Lower lobe of right lung (tissue), 2 donors: ENCODE measurements at regions not wholly inside any gene's neighbourhood (a gene's known extent, or its start where the extent isn't known, plus 50 kb on each side); places are given as distances from the start of the nearest gene placed in this dataset.
"Not testable (repeated sequence)": the region's sequence is repeated elsewhere in the genome, so short reads cannot be mapped to it uniquely, and the experiment has no call there.

ENCODE experiments used
- ATAC-seq, 2 donors: fragments of 200-7000 bp; cut with Tn5 transposase; one replicate each; pipeline ENCODE4 v1.9.1; 2020 to 2022; ENCODE audit warnings: mild to moderate bottlenecking in 2 of 2, moderate library complexity in 2 of 2
- DNase-seq: peaks from one replicate; pipeline ENCODE4 v3.0.0-alpha.2; 2020
- H3K27ac ChIP-seq: fragments of 200-600 bp; one replicate; pipeline ENCODE4 v1.8.0; 2022
- H3K27me3 ChIP-seq: fragments of 200-600 bp; one replicate; pipeline ENCODE4 v1.8.0; 2022; ENCODE audit warnings: low read depth
- H3K36me3 ChIP-seq: fragments of 200-600 bp; one replicate; pipeline ENCODE4 v1.8.0; 2022; ENCODE audit warnings: mild to moderate bottlenecking
- H3K4me1 ChIP-seq: fragments of 200-600 bp; one replicate; pipeline ENCODE4 v1.8.0; 2022
- H3K4me3 ChIP-seq: fragments of 200-600 bp; one replicate; pipeline ENCODE4 v1.8.0; 2022; ENCODE audit warnings: mild to moderate bottlenecking
- H3K9me3 ChIP-seq: fragments of 200-600 bp; one replicate; pipeline ENCODE4 v1.8.0; 2022
- intact Hi-C: fragments of 100-400 bp; cut with DNase I; formaldehyde crosslinking; loops from one replicate; pipeline ENCODE4 v1.11.0; 2022
- TF ChIP-seq, protein P1 (sequence below): fragments of 200-600 bp; IDR thresholded peaks from one replicate; pipeline ENCODE4 v1.8.0; 2022; ENCODE audit warnings: antibody characterized with exemption, mild to moderate bottlenecking
- donor health status: DM: no; HTN: yes; CAD: no; lungs with severe emphysema.

DNA sequence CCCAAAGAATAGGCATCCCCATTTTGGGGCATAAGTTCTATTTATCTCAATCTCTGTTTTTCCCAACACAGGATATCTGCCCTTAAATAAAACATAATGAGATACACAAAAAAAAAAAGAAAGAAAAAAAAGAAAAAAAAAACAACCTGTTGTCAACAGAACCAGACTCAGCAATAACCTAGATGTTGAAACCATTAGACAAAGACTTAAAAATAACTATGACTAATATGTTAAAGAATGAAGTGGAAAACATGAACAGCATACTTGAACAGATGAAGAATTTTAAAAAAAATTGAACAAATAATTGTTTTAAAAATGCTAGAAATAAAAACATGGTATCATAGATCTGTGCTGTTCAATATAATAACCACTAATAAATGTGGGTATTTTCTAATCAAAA lies 93.4 kb upstream of the RXFP1 start:
- DNase-seq (no peak), ATAC-seq (no peak)
- Histone ChIP-seq H3K36me3 (no peaks in the 10 kb centered on the region), H3K4me1 (no peaks in the 10 kb centered on the region), H3K9me3 (no peaks in the 10 kb centered on the region), H3K27me3 (no peaks in the 10 kb centered on the region), H3K4me3 (no peak overlapping the region), H3K27ac (no peak overlapping the region)
- intact Hi-C loops: no loop called here
- TF ChIP-seq, protein P1, sequence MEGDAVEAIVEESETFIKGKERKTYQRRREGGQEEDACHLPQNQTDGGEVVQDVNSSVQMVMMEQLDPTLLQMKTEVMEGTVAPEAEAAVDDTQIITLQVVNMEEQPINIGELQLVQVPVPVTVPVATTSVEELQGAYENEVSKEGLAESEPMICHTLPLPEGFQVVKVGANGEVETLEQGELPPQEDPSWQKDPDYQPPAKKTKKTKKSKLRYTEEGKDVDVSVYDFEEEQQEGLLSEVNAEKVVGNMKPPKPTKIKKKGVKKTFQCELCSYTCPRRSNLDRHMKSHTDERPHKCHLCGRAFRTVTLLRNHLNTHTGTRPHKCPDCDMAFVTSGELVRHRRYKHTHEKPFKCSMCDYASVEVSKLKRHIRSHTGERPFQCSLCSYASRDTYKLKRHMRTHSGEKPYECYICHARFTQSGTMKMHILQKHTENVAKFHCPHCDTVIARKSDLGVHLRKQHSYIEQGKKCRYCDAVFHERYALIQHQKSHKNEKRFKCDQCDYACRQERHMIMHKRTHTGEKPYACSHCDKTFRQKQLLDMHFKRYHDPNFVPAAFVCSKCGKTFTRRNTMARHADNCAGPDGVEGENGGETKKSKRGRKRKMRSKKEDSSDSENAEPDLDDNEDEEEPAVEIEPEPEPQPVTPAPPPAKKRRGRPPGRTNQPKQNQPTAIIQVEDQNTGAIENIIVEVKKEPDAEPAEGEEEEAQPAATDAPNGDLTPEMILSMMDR: no peak

DNA sequence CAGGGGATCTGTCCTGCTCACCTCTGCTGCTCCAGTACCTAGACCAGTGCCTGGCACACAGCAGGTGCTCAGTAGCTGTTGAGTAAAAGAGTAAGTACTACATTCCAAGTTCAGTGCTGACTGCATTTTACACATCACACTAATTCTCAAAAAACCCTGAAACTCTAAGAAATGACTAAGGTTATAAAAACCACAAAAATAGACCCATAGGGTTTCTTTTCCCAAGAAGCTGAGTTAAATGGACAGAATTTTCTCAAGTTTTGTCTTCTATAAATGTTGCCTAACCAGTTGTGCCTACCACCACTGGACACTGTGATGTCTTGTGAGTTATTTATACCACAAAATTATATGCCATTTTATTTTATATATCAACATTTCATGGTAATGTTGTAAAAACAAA lies 78.9 kb upstream of the RXFP1 start:
- ATAC-seq (no peak), DNase-seq (no peak)
- no peaks in the 10 kb centered on the region for H3K4me1 ChIP-seq
- no peaks in the 10 kb centered on the region for H3K36me3 ChIP-seq
- no peak overlapping the region for H3K27ac ChIP-seq
- intact Hi-C loops: no loop called here
- TF ChIP-seq, protein P1: no peak
- H3K9me3 ChIP-seq: no peaks in the 10 kb centered on the region
- no peak overlapping the region for H3K4me3 ChIP-seq
- H3K27me3 ChIP-seq: no peaks in the 10 kb centered on the region

DNA sequence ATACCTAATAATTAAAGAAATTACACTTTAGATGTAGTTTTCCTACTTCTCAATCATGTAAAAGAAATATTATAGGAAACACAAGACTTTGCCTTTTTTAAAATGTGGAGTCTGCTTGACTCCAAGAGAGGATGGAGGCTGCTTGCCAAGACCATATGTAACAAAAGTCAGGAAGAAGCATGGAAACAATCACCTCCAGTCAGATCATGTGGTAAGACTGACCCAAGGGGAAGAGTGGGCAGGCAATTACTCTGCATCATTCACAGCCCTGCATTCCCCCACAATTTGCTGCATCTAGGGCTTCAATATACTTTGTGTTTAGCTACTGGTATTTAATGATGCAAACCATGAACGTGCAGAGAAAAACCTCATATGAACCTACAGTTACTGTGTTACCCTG lies 78.0 kb upstream of the RXFP1 start:
- no peaks in the 10 kb centered on the region for H3K9me3 ChIP-seq
- no peaks in the 10 kb centered on the region for H3K36me3 ChIP-seq
- DNase-seq: no peak
- no peak for ATAC-seq
- intact Hi-C loops: no loop called here
- no peak overlapping the region for H3K4me3 ChIP-seq
- H3K4me1 ChIP-seq: no peaks in the 10 kb centered on the region
- TF ChIP-seq, protein P1: no peak
- H3K27me3 ChIP-seq: no peaks in the 10 kb centered on the region
- H3K27ac ChIP-seq: no peak overlapping the region

DNA sequence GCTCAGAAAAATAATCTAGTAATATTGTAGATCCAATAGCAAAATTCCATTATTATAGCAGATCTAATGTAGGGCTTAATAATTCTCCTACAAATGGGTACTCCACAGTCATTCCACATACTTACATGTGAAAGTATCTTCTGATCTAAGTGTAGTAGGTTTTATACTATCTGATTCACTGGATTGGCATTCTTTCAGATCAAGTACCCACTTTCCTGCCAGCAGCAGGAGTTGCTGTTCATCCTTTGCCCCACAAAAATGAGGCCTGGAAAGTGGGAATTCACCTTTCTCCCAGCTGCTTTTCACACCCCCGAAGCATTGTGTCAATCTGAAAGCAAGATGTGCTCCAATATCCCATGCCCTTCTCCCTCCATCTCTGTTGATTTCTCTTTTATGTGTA lies 77.1 kb upstream of the RXFP1 start:
- Histone ChIP-seq H3K27me3 (no peaks in the 10 kb centered on the region), H3K4me3 (no peak overlapping the region), H3K4me1 (no peaks in the 10 kb centered on the region), H3K27ac (no peak overlapping the region), H3K9me3 (no peaks in the 10 kb centered on the region), H3K36me3 (no peaks in the 10 kb centered on the region)
- ATAC-seq: no peak
- TF ChIP-seq, protein P1: no peak
- intact Hi-C loops: no loop called here
- no peak for DNase-seq

DNA sequence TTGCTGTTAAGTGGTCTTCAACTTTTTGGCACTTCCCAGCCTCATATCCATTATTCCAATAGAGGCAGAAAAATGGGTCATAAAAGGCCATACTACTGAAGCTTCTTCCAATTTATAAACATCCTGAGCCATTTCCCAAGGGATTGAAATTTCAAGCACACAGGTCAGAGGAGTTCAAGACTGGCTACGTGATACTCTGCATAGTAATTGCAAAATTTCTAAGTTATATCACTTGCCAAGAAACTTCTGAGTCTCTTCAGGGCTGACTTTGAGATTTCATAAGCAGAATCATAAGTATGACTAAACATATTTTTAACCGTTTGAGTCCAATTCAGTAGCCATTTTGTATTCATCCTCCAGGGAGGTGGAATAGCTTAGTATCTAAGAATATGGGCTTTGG lies 75.6 kb upstream of the RXFP1 start:
- DNase-seq (no peak), ATAC-seq (no peak)
- Histone ChIP-seq H3K4me1 (no peaks in the 10 kb centered on the region), H3K9me3 (no peaks in the 10 kb centered on the region), H3K27ac (no peak overlapping the region), H3K27me3 (no peaks in the 10 kb centered on the region), H3K4me3 (no peak overlapping the region), H3K36me3 (no peaks in the 10 kb centered on the region)
- intact Hi-C loops: no loop called here
- TF ChIP-seq, protein P1: no peak

DNA sequence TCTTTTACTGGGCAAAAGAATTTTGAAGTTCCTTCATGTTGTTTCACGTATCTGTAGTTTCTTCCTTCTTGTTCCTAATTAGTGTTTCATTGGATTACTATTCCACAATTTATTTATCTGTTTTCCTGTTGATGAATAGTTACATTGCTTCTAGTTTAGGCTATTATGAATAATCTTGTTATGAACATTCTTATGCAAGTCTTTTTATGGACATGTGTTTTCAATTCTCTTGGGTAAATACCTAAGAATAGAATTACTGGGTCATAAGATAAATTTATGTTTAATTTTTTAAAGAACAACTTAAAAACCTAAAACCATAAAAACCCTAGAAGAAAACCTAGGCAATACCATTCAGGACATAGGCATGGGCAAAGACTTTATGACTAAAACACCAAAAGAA lies 70.9 kb upstream of the RXFP1 start:
- no peak for DNase-seq
- H3K27ac ChIP-seq: no peak overlapping the region
- ATAC-seq: no peak
- TF ChIP-seq, protein P1: no peak
- no peaks in the 10 kb centered on the region for H3K36me3 ChIP-seq
- H3K4me3 ChIP-seq: no peak overlapping the region
- no peaks in the 10 kb centered on the region for H3K9me3 ChIP-seq
- H3K27me3 ChIP-seq: no peaks in the 10 kb centered on the region
- no peaks in the 10 kb centered on the region for H3K4me1 ChIP-seq
- intact Hi-C loops: no loop called here

DNA sequence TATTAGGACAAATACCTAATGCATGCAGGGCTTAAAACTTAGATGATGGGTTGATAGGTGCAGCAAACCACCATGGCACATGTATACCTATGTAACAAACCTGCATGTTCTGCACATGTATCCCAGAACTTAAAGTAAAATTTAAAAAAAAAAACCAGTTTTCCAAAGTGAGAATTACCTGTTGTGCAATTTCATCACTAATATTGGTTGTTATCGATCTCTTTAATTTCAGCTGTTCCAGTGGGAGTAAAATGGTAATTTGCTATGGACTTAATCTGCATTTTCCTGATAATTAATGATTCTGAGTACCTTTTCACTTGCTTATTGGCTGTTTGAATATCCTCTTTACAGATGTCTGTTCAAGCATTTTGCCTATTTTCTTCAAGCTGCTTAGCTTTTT lies 69.6 kb upstream of the RXFP1 start:
- H3K4me1 ChIP-seq, H3K36me3 ChIP-seq, H3K9me3 ChIP-seq, ATAC-seq, H3K4me3 ChIP-seq, H3K27me3 ChIP-seq, DNase-seq, intact Hi-C loops, H3K27ac ChIP-seq: not testable (repeated sequence)
